Activated CD8-positive, alpha-beta memory T cell treated with anti-CD3 and anti-CD28 coated beads for 24 hours (primary cell): ENCODE measurements at regions not wholly inside any gene's neighbourhood (a gene's known extent, or its start where the extent isn't known, plus 50 kb on each side); places are given as distances from the start of the nearest gene placed in this dataset.
"Not testable (repeated sequence)": the region's sequence is repeated elsewhere in the genome, so short reads cannot be mapped to it uniquely, and the experiment has no call there.

Experiments
- DNase-seq: peaks from one replicate; pipeline ENCODE4 v3.0.0-alpha.2; 2020

DNA sequence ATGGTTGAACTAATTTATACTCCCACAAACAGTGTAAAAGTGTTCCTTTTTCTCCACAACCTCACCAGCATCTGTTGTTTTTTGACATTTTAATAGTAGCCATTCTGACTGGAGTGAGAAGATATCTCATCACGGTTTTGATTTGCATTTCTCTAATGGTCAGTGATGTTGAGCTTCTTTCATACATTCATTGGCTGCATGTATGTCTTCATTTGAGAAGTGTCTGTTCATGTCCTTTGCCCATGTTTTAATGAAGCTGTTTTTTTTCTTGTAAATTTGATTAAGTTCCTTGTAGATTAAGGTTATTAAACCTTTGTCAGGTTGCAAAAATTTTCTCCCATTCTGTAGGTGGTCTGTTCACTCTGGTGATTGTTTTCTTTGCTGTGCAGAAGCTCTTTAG lies 281.1 kb downstream of the PTH2R start:
- DNase-seq = not testable (repeated sequence)

DNA sequence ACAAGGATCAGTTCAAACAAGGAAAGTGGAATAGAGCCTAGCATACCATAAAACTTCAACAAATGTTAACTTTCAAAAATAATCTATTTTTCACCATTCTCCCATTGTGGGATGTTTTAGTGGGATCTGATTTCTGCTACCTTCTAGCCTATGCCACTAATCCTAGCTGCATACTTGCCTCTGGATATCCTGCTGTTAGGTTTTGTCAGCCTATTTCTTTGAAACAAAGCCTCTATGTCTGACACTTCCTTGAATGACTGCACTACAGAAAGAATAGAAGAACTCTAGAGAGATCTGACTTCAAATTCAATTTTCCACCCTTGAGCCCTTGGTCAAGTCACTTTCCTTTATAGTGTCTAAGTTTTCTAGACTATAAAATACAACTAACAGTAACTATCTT lies 291.5 kb downstream of the PTH2R start:
- no peak for DNase-seq

DNA sequence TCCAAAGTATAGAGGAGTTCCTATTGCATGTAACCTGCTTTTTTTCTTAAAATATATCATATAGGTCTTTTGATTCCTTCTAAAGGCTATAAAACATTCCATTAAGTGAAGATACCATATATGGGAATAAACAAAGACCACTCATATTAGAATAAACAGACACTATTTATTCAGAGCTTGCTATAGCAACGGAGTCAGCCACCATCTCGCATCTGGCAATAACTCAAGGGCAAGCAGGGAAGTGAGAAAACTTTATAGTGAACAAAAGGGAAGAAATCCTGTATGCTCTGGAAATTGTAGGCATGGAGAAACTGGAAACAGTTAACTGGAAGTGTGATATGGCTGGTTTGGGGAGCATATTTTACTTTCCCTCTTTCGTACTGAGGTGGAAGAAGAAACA lies 301.9 kb downstream of the PTH2R start:
- DNase-seq = no peak

DNA sequence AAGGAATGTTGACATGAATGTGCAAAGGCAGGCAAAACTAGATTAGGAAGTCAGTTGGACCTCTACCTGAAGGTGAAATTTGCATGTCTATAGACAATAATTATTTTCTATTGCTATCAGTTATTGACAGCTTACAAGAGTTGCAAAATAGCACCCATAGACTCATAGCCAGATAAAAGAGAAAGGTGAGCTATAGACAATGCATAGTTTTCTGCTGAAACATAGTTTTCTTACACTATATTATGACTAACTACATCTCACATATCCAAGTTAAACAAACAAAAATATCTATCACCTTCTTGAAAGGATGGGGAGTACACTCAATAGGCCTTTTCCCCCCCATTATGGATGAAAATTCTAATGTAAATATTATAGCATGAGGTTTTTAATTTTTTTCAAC lies 305.0 kb downstream of the PTH2R start:
- no peak for DNase-seq

DNA sequence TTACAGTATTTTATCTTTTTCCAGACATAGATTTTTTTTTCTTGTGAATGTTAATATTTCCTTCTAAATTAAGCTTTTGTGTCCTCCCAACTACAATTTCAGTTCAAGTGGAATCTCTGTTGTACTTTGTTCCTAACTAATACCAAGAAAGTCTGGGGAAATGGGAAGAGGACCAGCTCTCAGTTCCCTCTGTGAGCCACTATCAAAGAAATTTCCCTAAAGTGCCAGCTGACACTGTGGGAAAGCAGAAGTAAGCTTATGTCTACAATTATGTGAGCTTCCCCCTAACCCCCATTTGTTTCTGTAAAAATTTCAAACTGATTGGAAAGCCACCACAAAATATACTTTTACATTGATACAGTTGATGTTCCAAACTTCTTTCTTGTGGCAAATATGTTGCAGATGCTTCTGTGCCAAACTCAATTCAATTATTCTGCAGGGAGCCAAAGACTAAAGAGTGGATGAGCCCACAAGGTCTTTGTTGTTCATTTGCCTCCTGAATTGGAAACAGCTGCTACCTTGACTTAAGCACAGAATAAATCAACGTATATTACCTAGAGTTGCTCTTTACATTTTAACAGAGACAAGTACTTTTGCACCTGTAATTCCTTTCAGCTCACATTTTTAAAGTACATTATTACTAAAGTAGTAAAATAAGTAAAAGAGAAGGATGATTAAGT lies 306.6 kb downstream of the PTH2R start:
- no peak for DNase-seq

DNA sequence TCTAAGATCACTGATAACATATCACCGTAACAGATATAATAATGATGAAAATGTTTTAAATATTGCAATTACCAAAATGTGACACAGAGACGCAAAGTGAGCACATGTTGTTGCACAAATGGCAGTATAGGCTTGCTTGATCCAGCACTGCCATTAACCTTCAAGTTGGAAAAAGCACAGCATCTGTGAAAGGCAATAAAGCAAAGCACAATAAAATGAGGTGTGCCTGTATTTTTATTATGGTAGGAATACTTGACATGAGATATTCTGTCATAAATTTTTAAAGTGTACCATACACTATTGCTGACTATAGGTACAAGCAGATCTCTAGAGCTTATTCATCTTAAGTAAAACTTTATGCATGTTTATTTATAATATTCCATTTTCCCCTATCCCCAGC lies 312.2 kb downstream of the PTH2R start:
- no peak for DNase-seq

DNA sequence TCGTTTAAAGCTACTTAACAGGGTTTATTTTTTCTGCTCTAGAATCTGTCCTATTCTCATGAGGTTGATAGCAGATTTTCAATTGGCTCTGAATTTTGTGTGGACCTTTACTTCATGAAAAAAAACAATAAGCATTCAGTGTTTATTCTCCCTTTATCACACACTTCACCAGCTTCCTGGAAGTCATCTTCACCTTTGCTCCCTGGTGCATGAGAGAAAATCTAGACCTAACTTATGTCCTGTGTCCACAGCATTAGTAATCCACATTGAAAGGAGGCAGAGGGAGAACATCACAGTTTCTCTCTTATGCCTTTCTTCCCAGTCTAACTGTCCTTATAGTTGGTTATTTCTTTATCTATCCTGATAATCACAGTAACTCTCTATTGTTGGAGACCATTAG lies 316.1 kb downstream of the PTH2R start:
- no peak for DNase-seq

DNA sequence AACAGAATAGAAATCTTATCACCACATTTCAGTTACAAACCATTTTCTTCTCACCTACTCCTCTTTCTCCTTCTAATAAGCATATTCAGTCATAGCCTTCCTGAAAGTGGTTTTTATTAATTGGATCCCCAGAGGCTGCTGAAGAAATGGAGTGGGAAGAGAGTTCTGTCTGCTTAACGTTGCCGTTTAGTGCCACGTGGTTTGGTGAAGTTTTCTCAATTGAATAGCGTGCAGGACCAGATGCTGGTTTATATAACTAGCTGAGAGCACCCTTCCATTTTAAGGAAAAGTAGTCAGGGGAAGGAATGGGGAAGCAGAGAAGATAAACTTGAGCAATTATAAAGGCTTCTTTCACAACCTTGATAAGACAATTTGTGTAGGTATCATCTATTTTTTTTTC lies 318.7 kb downstream of the PTH2R start:
- no peak for DNase-seq

DNA sequence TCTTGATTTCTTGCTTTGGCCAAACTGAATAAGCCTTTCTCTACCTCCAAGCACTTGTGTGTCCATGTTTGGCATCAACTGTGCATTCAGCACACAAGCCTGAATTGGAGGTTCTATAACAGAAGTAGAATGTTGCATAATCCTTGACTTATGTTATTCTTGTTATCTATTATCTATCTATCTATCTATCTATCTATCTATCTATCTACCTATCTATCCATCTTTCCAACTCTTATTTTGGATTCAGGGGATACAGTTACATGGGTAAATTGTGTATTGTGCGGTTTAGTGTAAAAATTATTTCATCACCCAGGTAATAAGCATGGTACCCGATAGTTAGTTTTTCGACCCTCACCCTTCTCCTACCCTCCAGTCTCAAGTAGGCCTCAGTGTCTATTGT lies 319.6 kb downstream of the PTH2R start:
- DNase-seq = no peak

DNA sequence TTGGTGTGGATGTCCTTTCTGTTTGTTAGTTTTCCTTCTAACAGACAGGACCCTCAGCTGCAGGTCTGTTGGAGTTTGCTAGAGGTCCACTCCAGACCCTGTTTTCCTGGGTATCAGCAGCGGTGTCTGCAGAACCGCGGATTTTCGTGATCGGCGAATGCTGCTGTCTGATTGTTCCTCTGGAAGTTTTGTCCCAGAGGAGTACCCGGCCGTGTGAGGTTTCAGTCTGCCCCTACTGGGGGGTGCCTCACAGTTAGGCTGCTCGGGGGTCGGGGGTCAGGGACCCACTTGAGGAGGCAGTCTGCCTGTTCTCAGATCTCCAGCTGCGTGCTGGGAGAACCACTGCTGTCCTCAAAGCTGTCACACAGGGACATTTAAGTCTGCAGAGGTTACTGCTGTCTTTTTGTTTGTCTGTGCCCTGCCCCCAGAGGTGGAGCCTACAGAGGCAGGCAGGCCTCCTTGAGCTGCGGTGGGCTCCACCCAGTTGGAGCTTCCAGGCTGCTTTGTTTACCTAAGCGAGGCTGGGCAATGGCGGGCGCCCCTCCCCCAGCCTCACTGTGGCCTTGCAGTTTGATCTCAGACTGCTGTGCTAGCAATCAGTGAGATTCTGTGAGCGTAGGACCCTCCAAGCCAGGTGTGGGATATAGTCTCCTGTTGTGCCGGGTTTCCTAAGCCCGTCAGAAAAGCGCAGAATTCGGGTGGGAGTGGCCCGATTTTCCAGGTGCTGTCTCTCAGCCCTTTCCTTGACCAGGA lies 345.2 kb downstream of the PTH2R start:
- DNase-seq = not testable (repeated sequence)

DNA sequence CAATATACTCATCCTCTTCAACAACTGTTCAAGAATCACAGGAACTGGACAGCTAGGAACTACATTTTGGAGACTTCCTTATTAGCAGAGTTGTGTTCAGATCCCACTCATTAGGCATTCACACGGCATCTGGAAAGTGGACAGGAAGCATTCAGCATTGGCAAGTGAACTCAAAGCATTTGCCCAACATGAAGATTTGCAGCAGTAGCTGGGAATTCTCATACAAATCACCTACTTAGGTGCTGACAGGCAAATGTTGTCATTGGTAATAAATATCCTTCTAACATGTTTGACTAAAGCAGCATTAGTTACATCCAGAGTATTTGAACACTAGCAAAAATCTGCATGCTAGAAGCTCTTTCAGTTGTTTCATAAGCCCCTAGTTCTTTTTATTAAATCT lies 350.8 kb downstream of the PTH2R start:
- DNase-seq = no peak

DNA sequence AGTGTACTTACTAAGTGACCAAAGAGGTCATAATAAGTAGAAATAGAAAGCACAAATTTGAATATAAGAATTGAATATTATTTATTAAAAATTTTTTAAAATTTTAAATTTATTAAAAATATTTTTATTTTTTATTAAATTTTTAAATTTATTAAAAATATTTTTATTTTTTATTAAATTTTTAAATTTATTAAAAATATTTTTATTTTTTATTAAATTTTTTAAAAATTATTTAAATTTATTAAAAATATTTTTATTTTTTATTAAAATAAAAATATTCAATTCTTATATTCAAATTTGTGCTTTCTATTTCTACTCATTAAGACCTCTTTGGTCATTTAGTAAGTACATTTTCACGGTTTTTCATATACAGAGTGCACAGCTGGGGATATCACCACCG lies 366.5 kb downstream of the PTH2R start:
- not testable (repeated sequence) for DNase-seq

DNA sequence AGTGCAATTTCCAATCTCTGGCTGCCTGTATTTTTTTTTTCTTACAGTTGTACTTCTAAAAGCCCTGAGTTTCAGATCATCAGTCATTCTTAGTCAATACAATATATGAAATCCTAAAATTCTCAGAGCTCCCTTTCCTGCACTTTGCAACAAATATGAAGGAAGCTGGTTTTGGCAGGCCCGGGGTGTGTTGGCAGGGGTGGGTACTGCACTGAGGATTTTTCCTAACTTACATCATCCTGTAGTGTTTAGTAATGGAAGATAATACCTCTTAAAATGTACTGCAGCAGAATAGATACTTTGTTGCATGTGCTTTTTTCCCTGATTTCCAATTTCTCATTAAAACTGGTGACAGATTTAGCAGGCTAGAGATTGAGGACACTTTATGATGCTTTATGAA lies 374.6 kb downstream of the PTH2R start:
- DNase-seq = no peak

DNA sequence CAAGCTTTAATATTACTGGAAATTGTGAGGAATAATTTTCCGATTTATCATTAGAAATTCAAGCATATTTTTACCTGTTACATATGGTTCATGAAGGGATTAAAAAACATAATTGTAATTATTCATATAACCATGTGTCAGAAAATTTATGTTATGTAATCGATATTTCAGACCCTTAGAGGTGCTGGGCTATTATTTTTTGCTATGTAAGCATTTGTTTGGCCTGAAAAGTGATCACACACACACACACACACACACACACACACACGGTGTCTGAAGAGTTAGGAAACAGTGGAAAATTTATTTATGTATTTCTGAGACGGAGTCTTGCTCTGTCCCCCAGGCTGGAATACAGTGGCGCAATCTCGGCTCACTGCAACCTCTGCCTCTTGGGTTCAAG lies 375.5 kb downstream of the PTH2R start:
- no peak for DNase-seq

DNA sequence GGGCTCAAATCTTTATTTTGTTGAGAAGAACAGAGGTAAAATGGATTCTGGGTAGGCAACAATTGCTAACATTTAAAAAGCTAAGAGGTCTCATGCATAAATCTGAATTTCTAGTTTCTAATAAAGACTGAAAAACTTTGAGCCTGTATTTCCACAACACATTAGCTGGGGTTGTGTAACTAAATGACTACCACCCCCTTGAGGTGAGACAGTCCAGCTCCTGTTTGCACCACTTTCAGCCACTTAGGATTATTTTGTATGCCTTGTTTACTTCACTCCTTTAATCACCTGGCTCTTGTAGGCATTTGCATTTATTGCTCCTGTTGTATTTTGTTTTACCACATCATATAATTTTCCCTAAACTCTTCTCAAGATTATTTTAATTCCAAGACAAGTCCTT lies 376.6 kb downstream of the PTH2R start:
- no peak for DNase-seq

DNA sequence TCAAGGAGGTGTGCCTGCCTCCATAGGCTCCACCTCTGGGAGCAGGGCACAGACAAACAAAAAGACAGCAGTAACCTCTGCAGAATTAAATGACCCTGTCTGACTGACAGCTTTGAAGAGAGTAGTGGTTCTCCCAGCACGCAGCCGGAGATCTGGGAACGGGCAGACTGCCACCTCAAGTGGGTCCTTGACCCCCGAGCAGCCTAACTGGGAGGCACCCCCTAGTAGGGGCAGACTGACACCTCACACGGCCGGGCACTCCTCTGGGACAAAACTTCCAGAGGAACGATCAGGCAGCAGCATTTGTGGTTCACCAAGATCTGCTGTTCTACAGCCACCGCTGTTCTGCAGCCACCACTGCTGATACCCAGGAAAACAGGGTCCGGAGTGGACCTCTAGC lies 378.2 kb downstream of the PTH2R start:
- DNase-seq = not testable (repeated sequence)

DNA sequence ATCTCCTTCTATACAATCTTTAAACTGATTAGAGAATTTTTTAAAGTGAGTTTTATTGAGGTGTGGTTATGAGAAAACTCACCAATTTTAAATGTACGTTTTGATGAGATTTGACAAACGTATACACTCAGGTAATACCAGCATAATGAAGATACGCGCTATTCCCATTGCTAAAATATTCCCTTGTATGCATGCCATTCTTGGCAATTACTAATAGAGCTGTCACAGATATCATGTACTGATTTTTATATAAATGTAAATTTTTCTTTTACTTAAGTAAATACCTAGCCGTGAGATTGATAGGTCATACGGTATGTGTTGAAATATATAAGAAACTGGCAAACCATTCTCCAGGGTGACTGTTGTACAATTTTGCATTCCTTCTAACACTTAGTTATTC lies 384.7 kb downstream of the PTH2R start:
- no peak for DNase-seq

DNA sequence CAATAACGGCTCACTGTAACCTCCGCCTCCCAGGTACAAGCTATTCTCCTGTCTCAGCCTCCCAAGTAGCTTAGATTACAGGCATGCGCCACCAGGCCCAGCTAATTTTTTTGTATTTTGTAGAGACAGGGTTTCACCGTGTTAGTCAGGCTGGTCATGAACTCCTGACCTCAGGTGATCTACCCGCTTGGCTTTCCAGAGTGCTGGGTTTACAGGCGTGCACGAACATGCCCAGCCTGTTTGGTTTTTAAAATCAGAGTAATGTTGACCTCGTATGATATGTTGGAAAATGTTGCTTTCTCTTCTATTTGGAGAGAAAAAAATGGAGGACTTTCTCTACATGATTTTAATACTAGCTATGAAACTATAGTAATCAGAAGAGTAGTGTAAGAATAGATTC lies 386.2 kb downstream of the PTH2R start:
- DNase-seq = no peak

DNA sequence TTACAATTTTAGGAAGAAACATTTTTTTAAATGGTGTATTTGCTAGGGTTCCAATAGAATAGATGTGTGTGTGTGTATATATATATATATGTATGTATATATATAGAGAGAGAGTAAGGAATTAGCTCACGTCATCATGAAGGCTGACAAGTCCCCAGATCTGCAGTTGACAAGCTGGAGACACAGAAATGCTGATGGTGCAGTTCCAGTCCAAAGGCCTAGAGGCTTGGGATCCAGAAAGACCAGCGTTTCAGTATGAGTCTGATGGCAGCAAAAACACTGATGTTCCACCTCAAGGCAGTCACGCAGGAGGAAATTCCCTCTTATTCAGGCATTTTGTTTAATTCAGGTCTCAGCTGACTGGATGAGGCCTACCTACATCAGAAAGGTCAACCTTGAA lies 386.8 kb downstream of the PTH2R start:
- DNase-seq = no peak

DNA sequence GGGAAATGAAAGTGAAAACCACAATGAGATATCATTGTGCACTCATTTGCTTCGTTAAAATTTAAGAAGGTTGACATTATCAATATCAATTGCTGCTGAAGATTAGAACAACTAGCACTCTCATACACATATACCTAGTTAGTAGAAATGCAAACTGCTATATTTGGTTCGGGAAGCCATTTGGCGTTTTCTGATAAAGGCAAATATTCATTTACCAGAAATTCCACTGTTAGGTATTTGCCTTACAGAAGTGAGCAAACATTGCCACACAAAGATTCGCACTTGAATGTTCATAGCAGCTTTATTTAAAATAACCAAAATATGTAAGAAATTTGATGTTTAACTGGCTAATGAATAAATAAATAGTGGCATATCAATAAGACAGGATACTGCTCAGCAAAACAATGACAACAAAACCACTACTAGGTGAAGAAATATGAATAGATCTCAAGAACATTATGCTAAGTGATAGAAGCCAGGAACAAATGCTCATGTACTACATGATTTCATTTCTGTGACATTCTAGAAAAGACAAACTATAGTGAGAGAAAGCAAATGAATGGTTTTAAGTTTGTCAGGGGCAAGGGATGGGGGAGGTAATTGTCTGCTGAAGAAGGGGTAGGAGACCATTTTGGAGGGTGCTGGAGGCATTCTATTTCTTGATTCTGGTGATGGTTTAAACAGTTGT lies 387.8 kb downstream of the PTH2R start:
- DNase-seq = no peak

DNA sequence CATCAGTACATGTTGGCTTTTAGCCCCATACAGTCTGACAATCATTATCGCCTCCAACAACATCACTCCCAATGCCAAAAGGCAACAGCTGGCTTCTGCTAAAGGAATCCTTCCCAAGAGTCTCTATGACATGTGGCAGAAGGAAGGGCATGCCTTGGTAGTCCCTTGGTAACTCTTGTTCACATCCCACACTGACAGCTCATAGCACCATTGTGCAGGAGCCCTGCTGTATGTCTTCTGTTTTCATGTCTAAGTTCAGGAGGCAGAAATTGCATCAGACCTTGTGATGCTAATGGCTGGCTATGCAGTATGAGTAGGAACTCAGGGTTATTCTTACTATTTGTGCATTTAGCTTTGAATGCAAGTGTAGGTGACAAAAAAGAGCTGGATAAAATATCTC lies 392.1 kb downstream of the PTH2R start:
- no peak for DNase-seq

DNA sequence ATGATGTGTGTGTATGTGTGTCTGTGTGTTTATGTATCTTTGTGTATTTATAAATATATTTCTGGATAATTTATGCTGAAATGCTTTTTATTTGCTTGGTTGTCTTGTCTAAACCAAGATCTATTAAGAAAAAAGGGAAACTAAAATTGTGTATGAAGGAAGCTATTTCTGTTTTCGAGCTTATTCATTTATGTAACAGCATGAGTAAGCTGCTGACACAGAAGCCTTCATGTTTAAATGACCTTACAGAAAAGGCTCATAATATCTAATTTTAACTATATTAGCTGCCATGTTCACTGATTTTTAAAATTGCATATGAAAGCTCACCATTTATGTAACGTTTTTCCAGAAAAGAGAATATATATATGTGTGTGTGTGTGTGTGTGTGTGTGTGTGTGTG lies 392.8 kb downstream of the PTH2R start:
- DNase-seq = no peak

DNA sequence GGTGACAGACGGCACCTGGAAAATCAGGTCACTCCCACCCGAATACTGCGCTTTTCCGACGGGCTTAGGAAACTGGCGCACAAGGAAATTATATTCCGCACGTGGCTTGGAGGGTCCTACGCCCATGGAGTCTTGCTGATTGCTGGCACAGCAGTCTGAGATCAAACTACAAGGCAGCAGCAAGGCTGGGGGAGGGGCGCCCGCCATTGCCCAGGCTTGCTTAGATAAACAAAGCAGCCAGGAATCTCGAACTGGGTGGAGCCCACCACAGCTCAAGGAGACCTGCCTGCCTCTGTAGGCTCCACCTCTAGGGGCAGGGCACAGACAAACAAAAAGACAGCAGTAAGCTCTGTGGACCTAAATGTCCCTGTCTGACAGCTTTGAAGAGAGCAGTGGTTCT lies 394.3 kb downstream of the PTH2R start:
- not testable (repeated sequence) for DNase-seq

DNA sequence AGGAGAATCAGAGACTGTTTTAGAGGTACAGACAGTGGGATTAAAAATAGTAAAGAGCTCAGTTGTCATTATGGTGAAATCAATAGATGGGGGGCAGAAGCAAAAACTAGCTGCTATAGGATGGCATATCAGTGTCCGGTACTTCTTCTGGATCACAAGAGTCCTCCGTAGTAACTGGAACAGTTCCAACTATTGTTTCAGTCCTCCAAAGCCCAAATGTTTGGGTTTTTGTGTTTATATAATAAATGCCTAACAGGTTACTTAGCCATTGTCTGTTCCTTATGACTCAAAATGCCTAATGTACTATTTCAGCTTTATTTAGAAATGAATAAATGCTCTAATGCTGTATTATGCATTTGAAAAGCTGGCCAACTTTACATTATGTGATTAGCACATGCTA lies 401.2 kb downstream of the PTH2R start:
- no peak for DNase-seq
